ENCODE measurements at regions not wholly inside any gene's neighbourhood (a gene's known extent, or its start where the extent isn't known, plus 50 kb on each side); places are given as distances from the start of the nearest gene placed in this dataset.

DNA sequence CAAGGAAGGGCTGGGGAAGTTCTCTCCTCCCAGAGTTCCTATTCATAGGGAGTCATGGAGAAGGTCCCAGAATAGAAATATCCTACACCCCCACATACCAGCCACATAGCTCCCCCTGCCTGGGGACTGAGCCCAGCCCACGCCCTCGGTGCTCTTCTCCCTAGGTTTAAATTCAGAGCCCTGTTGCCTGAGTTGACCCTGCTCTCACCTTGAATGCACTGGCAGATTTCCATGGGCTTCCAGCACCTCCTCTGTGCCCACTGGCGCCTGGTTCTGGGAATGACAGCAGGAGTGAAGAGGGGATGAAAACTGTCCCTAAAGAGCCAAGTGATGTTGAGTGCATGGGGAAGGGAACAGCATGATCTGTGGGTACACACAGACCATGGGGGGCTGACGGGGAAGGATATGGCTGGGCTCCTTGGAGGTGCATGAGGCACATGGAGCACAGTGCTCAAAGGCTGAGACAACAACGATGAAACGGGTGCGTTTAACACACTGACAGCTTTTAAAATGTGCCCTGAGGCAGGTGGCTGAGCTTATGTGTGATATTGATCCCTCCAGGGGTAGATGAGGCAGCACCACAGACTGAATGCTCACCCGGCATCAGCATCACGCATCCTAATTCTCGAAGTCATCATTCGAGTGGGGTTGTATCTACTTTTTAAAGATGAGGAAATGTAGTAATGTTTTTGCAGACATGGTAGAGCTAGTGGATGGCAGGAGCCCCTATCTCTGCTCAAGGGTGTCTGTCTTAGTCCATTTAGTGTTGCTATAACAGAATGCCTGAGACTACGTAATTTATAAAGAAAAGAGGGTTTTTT, 53.7 kb upstream of the IGFBP3 start:
- intact Hi-C loops (cut with DNase I; ENCODE audit: low total_unique reads) = no loop called here
- Histone ChIP-seq H3K4me3 (no peak overlapping the region), H3K27me3 (no peaks in the 10 kb centered on the region), H3K9me3 (no peaks in the 10 kb centered on the region), H3K4me1 (peaks cover 7 to 11% of the 10 kb centered on the region in 2 donors), H3K36me3 (no peaks in the 10 kb centered on the region), H3K27ac (no peak overlapping the region)
- no peak for TF ChIP-seq POLR2A (IDR thresholded peaks at IDR 0.05)
- TF ChIP-seq, protein P1, sequence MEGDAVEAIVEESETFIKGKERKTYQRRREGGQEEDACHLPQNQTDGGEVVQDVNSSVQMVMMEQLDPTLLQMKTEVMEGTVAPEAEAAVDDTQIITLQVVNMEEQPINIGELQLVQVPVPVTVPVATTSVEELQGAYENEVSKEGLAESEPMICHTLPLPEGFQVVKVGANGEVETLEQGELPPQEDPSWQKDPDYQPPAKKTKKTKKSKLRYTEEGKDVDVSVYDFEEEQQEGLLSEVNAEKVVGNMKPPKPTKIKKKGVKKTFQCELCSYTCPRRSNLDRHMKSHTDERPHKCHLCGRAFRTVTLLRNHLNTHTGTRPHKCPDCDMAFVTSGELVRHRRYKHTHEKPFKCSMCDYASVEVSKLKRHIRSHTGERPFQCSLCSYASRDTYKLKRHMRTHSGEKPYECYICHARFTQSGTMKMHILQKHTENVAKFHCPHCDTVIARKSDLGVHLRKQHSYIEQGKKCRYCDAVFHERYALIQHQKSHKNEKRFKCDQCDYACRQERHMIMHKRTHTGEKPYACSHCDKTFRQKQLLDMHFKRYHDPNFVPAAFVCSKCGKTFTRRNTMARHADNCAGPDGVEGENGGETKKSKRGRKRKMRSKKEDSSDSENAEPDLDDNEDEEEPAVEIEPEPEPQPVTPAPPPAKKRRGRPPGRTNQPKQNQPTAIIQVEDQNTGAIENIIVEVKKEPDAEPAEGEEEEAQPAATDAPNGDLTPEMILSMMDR (IDR thresholded peaks at IDR 0.05) = no peak
- no peak for DNase-seq

DNA sequence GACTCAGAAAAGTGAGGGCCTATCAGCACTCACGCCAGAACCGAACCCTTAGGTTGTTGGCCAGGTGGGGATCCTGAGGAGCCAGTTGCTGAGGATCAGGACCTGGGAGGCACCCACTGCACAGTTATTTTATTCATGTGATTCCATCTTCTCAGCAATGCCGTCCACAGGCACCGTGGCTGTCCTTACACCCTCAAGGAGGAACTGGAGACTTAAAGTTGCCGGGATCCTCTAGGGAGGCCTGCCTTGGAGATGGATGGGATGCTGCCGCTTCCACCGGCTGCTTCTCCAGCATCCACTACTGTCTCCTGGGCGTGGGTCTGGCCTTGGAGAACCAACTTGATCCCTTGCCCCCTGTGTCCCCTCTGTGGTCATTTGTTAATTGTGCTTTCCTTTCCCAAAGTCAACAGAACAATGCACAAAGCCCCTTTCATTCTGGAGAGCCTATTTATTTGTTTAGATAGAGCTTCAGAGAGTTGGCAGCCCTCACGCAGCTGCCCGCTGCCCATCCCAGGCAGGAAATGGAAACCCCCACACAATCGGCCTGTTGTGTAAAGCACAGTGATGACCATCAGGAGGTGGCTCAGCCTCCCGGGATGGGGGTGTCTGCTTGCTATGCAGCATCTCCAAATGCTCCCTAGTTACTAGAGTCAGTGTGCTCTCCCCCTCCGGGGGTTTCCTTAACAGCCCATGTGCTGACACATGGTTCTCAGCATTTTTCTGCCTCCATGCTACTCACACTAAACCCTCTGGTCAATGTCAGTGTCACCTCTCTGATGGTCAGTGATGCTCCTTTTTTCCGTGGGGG, 52.9 kb upstream of the IGFBP3 start:
- Histone ChIP-seq H3K9me3 (no peaks in the 10 kb centered on the region), H3K27ac (no peak overlapping the region), H3K4me3 (no peak overlapping the region), H3K27me3 (no peaks in the 10 kb centered on the region), H3K4me1 (peaks cover 6 to 7% of the 10 kb centered on the region in 2 donors), H3K36me3 (no peaks in the 10 kb centered on the region)
- intact Hi-C loops (cut with DNase I; ENCODE audit: low total_unique reads) = no loop called here
- DNase-seq = no peak
- no peak for TF ChIP-seq POLR2A (IDR thresholded peaks at IDR 0.05)
- TF ChIP-seq, protein P1 (IDR thresholded peaks at IDR 0.05) = no peak

DNA sequence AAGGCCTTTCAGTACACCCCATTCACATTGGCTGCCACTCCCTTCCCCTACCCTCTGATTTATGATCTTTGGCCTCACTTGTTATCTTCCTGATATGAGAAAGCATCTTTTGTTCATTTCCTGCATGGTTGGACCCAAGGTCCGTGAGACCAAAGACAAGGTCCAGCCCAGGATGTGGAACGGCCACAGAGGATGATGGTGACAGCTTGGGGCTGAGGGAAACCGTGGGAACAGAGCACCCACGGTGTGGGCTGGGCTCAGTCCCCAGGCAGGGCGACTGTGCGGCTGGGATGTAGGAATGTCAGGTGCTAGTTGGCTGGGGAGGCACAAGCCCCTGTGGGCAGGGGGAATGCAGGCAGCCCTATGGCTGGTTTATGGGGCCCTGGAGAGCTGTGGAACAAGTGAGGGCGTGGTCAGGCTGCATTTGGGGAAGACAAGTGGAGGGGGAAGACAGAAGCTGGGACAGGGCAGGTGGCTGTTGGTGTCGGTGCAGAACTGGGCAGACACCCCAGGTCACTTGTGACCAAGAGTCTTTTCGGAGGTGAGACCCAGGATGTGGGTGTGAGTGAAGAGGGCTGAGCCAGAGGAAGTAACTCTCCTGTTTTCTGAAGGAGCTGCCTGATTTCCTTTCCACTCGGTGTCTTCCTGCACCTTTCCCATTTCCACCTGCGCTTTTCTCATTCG, 51.7 kb upstream of the IGFBP3 start:
- no peak for DNase-seq

DNA sequence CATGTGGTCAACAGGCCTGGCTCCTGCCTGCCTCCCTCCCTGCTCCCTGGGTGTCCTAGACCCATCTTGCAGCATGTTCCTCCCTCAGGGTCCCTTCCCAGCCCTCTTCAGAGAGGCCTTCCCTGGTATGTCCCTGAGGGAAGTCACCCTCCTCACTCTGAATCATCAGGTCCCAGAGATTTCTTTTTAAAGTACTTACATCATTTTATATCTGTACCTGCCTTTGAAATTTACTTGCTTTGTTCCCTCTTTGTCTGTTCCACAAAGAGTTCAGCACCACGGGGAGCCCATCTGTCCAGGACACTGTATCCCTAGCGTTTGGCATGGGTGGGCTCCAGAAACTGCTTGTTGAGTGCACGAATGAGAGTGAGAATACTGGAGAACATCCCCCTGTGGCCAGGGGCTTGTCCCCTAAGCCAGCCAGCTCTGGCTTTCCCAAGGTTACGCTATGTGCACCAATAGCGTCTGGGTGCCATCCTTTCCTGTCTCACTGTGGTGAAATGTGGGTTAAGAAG, 50.6 kb upstream of the IGFBP3 start:
- H3K4me3 ChIP-seq = no peak overlapping the region
- DNase-seq = no peak
- intact Hi-C loops (cut with DNase I; ENCODE audit: low total_unique reads) = no loop called here
- no peaks in the 10 kb centered on the region for H3K36me3 ChIP-seq
- H3K4me1 ChIP-seq = no peaks in the 10 kb centered on the region
- H3K27ac ChIP-seq = no peak overlapping the region
- no peaks in the 10 kb centered on the region for H3K9me3 ChIP-seq
- no peaks in the 10 kb centered on the region for H3K27me3 ChIP-seq
- TF ChIP-seq, protein P1 (IDR thresholded peaks at IDR 0.05) = no peak
- TF ChIP-seq POLR2A (IDR thresholded peaks at IDR 0.05) = no peak

More for the DNA sequence above, 51.7 kb upstream of the IGFBP3 start:
- TF ChIP-seq POLR2A (IDR thresholded peaks at IDR 0.05) = no peak
- TF ChIP-seq, protein P1 (IDR thresholded peaks at IDR 0.05) = no peak
- Histone ChIP-seq H3K9me3 (no peaks in the 10 kb centered on the region), H3K4me3 (no peak overlapping the region), H3K4me1 (peaks cover 0 to 3% of the 10 kb centered on the region in 2 donors), H3K27me3 (no peaks in the 10 kb centered on the region), H3K27ac (no peak overlapping the region), H3K36me3 (no peaks in the 10 kb centered on the region)
- intact Hi-C loops (cut with DNase I; ENCODE audit: low total_unique reads) = no loop called here
